ENCODE measurements at regions not wholly inside any gene's neighbourhood (a gene's known extent, or its start where the extent isn't known, plus 50 kb on each side); places are given as distances from the start of the nearest gene placed in this dataset.

- no peak for DNase-seq
Observed at GRCh38 chrX:73768886-73769285, 83.6 kb downstream of the XIST start.

- no peak for DNase-seq
Observed at GRCh38 chrX:73768160-73768559, 84.4 kb downstream of the XIST start.

- no peak for DNase-seq
Observed at GRCh38 chrX:73767017-73767416, 85.5 kb downstream of the XIST start.

- DNase-seq: no peak
Observed at GRCh38 chrX:73766431-73766795, 86.1 kb downstream of the XIST start.

GRCh38 chrX:73765776-73766430, 86.6 kb downstream of the XIST start:
- DNase-seq: peak; percentile 3

- no peak for DNase-seq
Observed at GRCh38 chrX:73758250-73758649, 94.3 kb downstream of the XIST start.

Data from NCI-H1092 (cell line).